ENCODE measurements at regions not wholly inside any gene's neighbourhood (a gene's known extent, or its start where the extent isn't known, plus 50 kb on each side); places are given as distances from the start of the nearest gene placed in this dataset.

- no peaks in the 10 kb centered on the region for H3K27me3 ChIP-seq (replicated peaks; ENCODE audit: control insufficient read depth, insufficient read depth, low read length)
- no peak for TF ChIP-seq CTCF (IDR thresholded peaks at IDR 0.05; ENCODE audit: insufficient read depth, low read length, poor library complexity, severe bottlenecking)
- H3K36me3 ChIP-seq (ENCODE audit: control insufficient read depth, insufficient read depth, low read length), result no peaks in the 10 kb centered on the region
- H3K4me3 ChIP-seq (replicated peaks; ENCODE audit: low read depth, low read length), result no peak overlapping the region
- no peak for DNase-seq (ENCODE audit: extremely low read depth, insufficient read length)
Observed at GRCh38 chr4:34861666-34862065, 1382.6 kb downstream of the ARAP2 start.

- Histone ChIP-seq H3K36me3 (ENCODE audit: control insufficient read depth, insufficient read depth, low read length) (no peaks in the 10 kb centered on the region), H3K4me3 (replicated peaks; ENCODE audit: low read depth, low read length) (no peak overlapping the region), H3K27me3 (replicated peaks; ENCODE audit: control insufficient read depth, insufficient read depth, low read length) (no peaks in the 10 kb centered on the region)
- TF ChIP-seq CTCF (IDR thresholded peaks at IDR 0.05; ENCODE audit: insufficient read depth, low read length, poor library complexity, severe bottlenecking), result no peak
- no peak for DNase-seq (ENCODE audit: extremely low read depth, insufficient read length)
Observed at GRCh38 chr4:34878961-34879360, 1365.4 kb downstream of the ARAP2 start.

- Histone ChIP-seq H3K4me3 (replicated peaks; ENCODE audit: low read depth, low read length) (no peak overlapping the region), H3K36me3 (ENCODE audit: control insufficient read depth, insufficient read depth, low read length) (no peaks in the 10 kb centered on the region), H3K27me3 (replicated peaks; ENCODE audit: control insufficient read depth, insufficient read depth, low read length) (no peaks in the 10 kb centered on the region)
- DNase-seq (ENCODE audit: extremely low read depth, insufficient read length), result no peak
- no peak for TF ChIP-seq CTCF (IDR thresholded peaks at IDR 0.05; ENCODE audit: insufficient read depth, low read length, poor library complexity, severe bottlenecking)
Observed at GRCh38 chr4:34880246-34880645, 1364.1 kb downstream of the ARAP2 start.

GRCh38 chr4:34891892-34892291 is 1352.4 kb downstream of the ARAP2 start:
- Histone ChIP-seq H3K36me3 (ENCODE audit: control insufficient read depth, insufficient read depth, low read length) (no peaks in the 10 kb centered on the region), H3K4me3 (replicated peaks; ENCODE audit: low read depth, low read length) (no peak overlapping the region), H3K27me3 (replicated peaks; ENCODE audit: control insufficient read depth, insufficient read depth, low read length) (no peaks in the 10 kb centered on the region)
- no peak for TF ChIP-seq CTCF (IDR thresholded peaks at IDR 0.05; ENCODE audit: insufficient read depth, low read length, poor library complexity, severe bottlenecking)
- no peak for DNase-seq (ENCODE audit: extremely low read depth, insufficient read length)

GRCh38 chr4:34893382-34893781 is 1350.9 kb downstream of the ARAP2 start:
- DNase-seq (ENCODE audit: extremely low read depth, insufficient read length), result no peak
- H3K4me3 ChIP-seq (replicated peaks; ENCODE audit: low read depth, low read length), result no peak overlapping the region
- no peak for TF ChIP-seq CTCF (IDR thresholded peaks at IDR 0.05; ENCODE audit: insufficient read depth, low read length, poor library complexity, severe bottlenecking)
- H3K27me3 ChIP-seq (replicated peaks; ENCODE audit: control insufficient read depth, insufficient read depth, low read length), result no peaks in the 10 kb centered on the region
- no peaks in the 10 kb centered on the region for H3K36me3 ChIP-seq (ENCODE audit: control insufficient read depth, insufficient read depth, low read length)

- no peak overlapping the region for H3K4me3 ChIP-seq (replicated peaks; ENCODE audit: low read depth, low read length)
- TF ChIP-seq CTCF (IDR thresholded peaks at IDR 0.05; ENCODE audit: insufficient read depth, low read length, poor library complexity, severe bottlenecking), result no peak
- no peaks in the 10 kb centered on the region for H3K36me3 ChIP-seq (ENCODE audit: control insufficient read depth, insufficient read depth, low read length)
- DNase-seq (ENCODE audit: extremely low read depth, insufficient read length), result no peak
- H3K27me3 ChIP-seq (replicated peaks; ENCODE audit: control insufficient read depth, insufficient read depth, low read length), result no peaks in the 10 kb centered on the region
Observed at GRCh38 chr4:34920032-34920431, 1324.3 kb downstream of the ARAP2 start.
